HL-60 (cell line): ENCODE measurements at regions not wholly inside any gene's neighbourhood (a gene's known extent, or its start where the extent isn't known, plus 50 kb on each side); places are given as distances from the start of the nearest gene placed in this dataset.

Source experiments
- DNase-seq, 2 experiments: peaks; one replicate each; pipeline ENCODE4 v3.0.0-alpha.2; 2010 to 2020; ENCODE audit warnings: low read depth in 1 of 2, low spot score in 1 of 2
- H3K27ac ChIP-seq: fragments of 250-450 bp; sonication (Bioruptor Pico); replicated peaks from 2 replicates; pipeline ENCODE4 v1.5.1; 2020; ENCODE audit warnings: mild to moderate bottlenecking, moderate library complexity
- H3K27me3 ChIP-seq: fragments of 250-450 bp; sonication (Bioruptor Pico); 2 replicates; pipeline ENCODE4 v1.5.1; 2021; ENCODE audit warnings: mild to moderate bottlenecking, moderate library complexity; ENCODE audit not compliant: insufficient read depth, poor library complexity, severe bottlenecking
- H3K4me3 ChIP-seq: replicated peaks from 2 replicates; pipeline ENCODE4 v1.5.1; 2011; ENCODE audit warnings: mild to moderate bottlenecking, control low read depth, low read length; ENCODE audit not compliant: insufficient read depth
- GABPA ChIP-seq: IDR thresholded peaks from 2 replicates; pipeline ENCODE4 v1.6.1; 2012; ENCODE audit warnings: low read depth
- POLR2AphosphoS5 ChIP-seq: IDR thresholded peaks from 2 replicates; pipeline ENCODE4 v1.6.1; 2012; ENCODE audit warnings: low read depth
- SPI1 ChIP-seq: IDR thresholded peaks from 2 replicates; pipeline ENCODE4 v1.6.1; 2012; ENCODE audit warnings: low read depth, mild to moderate bottlenecking, borderline replicate concordance
- TF ChIP-seq, protein P1 (sequence below): IDR thresholded peaks from one replicate; pipeline ENCODE4 v1.5.1; 2011; ENCODE audit warnings: low read length, control low read depth, inconsistent platforms; ENCODE audit not compliant: insufficient read depth
- TF ChIP-seq, protein P2 (sequence below): IDR thresholded peaks from 2 replicates; pipeline ENCODE4 v1.6.1; 2012; ENCODE audit warnings: low read depth; ENCODE audit not compliant: insufficient replicate concordance

DNA sequence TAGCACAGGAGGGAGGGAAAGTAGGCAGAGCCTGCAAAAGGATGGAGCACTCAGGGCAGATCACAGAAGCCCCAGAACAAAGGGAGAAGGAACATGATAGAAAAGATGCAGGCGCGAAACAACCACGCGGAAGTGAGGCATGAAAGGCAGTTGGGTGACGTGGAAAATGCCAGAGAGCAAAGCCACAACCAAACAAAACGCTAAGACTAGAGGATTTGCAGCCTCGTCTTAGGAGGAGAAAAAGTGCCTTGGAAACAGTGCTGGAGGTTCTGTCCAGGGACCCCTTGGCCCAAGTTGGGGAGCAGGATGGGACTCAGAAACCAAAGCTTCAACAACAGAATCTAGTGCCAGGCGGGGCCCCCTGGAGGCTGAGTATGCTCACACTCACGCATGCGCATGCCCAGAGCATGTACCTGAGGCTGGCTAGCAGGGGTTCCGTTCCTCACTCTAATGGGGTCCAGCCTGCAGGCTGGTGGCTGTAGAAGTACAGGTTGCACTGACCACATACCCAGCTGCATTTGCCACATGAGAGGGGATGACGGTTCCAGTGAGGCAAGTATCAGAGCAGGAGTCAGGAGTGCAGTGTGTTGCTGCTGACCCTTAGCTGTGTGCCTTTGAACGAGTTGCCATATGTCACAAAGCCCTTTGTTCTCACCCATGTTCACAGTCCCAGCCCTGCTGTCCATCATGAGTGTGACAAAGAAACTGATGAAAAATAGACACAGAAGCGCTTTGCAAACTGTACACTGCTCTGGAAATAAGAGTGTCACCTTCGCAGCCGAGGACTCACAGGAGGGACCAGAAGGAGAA is 568.6 kb upstream of the CADM1 start:
- H3K27ac ChIP-seq: no peak overlapping the region
- H3K27me3 ChIP-seq: no peaks in the 10 kb centered on the region
- TF ChIP-seq POLR2AphosphoS5 (no peak), GABPA (no peak), SPI1 (no peak)
- TF ChIP-seq, protein P1, sequence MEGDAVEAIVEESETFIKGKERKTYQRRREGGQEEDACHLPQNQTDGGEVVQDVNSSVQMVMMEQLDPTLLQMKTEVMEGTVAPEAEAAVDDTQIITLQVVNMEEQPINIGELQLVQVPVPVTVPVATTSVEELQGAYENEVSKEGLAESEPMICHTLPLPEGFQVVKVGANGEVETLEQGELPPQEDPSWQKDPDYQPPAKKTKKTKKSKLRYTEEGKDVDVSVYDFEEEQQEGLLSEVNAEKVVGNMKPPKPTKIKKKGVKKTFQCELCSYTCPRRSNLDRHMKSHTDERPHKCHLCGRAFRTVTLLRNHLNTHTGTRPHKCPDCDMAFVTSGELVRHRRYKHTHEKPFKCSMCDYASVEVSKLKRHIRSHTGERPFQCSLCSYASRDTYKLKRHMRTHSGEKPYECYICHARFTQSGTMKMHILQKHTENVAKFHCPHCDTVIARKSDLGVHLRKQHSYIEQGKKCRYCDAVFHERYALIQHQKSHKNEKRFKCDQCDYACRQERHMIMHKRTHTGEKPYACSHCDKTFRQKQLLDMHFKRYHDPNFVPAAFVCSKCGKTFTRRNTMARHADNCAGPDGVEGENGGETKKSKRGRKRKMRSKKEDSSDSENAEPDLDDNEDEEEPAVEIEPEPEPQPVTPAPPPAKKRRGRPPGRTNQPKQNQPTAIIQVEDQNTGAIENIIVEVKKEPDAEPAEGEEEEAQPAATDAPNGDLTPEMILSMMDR: no peak
- TF ChIP-seq, protein P2, sequence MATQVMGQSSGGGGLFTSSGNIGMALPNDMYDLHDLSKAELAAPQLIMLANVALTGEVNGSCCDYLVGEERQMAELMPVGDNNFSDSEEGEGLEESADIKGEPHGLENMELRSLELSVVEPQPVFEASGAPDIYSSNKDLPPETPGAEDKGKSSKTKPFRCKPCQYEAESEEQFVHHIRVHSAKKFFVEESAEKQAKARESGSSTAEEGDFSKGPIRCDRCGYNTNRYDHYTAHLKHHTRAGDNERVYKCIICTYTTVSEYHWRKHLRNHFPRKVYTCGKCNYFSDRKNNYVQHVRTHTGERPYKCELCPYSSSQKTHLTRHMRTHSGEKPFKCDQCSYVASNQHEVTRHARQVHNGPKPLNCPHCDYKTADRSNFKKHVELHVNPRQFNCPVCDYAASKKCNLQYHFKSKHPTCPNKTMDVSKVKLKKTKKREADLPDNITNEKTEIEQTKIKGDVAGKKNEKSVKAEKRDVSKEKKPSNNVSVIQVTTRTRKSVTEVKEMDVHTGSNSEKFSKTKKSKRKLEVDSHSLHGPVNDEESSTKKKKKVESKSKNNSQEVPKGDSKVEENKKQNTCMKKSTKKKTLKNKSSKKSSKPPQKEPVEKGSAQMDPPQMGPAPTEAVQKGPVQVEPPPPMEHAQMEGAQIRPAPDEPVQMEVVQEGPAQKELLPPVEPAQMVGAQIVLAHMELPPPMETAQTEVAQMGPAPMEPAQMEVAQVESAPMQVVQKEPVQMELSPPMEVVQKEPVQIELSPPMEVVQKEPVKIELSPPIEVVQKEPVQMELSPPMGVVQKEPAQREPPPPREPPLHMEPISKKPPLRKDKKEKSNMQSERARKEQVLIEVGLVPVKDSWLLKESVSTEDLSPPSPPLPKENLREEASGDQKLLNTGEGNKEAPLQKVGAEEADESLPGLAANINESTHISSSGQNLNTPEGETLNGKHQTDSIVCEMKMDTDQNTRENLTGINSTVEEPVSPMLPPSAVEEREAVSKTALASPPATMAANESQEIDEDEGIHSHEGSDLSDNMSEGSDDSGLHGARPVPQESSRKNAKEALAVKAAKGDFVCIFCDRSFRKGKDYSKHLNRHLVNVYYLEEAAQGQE: no peak
- no peak overlapping the region for H3K4me3 ChIP-seq
- no peak for DNase-seq

DNA sequence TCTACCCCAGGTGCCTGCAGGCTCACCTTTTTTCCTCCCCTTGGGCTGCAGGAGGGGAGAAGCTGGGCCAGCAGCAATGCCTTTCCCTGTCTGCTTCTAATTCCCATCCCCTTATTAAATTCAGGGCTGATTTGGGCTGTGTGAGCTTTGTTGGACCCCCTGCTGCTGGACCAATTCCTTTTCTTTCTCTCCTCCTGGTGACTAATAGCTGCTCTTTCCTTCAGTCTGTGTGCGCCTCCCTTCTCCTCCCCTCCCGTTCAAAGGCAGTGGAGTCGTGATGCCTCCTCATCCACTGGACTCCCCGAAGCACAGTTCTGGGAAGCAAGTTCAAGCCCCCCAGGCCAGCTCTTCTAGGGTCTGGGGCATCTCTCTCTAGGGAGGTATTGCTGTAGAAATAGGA is 567.9 kb upstream of the CADM1 start:
- no peak overlapping the region for H3K4me3 ChIP-seq
- H3K27ac ChIP-seq: no peak overlapping the region
- no peak for TF ChIP-seq GABPA
- no peak for DNase-seq
- no peaks in the 10 kb centered on the region for H3K27me3 ChIP-seq

DNA sequence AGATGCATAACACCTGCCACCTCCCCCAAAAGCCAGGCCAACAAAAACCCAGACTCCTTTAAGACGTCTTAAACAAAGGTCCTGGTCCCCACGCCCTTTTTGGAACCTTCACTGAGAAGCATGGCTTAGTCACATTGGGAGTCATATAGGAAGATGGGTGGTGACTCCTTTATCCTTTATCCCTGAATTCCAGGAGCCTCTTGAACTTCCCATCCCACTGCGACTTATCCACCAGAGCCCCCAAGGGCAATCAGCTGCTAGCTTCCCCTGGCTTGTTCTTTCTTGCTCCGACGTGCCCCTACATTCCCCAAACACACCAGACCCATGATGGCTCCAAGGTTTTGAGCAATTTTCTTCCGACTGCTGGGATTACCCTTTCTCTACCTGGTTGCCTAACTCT is 567.0 kb upstream of the CADM1 start:
- TF ChIP-seq POLR2AphosphoS5: no peak
- TF ChIP-seq, protein P1: no peak
- TF ChIP-seq, protein P2: no peak
- TF ChIP-seq GABPA: no peak
- no peak for TF ChIP-seq SPI1
- Histone ChIP-seq H3K4me3 (no peak overlapping the region), H3K27ac (no peak overlapping the region)

DNA sequence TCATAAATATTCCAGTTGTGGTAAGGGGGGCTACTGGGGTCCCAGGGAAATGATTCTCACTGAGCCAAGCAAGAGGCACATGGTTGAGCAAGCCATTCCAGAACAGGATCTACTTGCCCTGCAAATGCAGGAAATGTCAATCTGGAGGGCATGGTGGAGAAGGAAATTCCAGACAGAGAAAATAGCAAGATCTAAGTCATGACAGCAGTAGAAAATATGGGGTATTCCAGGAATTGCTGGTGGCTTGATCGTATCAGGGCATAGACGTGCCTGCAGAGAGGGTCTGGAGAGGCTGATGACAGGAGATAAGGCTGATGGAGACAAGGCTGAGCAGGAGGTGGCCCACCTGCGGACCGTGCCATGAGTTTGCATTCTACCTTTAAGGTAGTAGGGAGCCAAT is 566.3 kb upstream of the CADM1 start:
- H3K4me3 ChIP-seq: no peak overlapping the region
- DNase-seq: no peak
- H3K27ac ChIP-seq: no peak overlapping the region
- no peak for TF ChIP-seq SPI1
- no peak for TF ChIP-seq GABPA
- no peak for TF ChIP-seq POLR2AphosphoS5
- TF ChIP-seq, protein P1: no peak
- TF ChIP-seq, protein P2: no peak
- no peaks in the 10 kb centered on the region for H3K27me3 ChIP-seq

More for the DNA sequence above, 567.0 kb upstream of the CADM1 start:
- no peaks in the 10 kb centered on the region for H3K27me3 ChIP-seq
- DNase-seq: no peak
